HCT116 (cell line): ENCODE measurements at regions not wholly inside any gene's neighbourhood (a gene's known extent, or its start where the extent isn't known, plus 50 kb on each side); places are given as distances from the start of the nearest gene placed in this dataset.

Experiments
- ATAC-seq: fragments of 200-7000 bp; cut with Tn5 transposase; 2 replicates; pipeline ENCODE4 v1.9.1; 2020; ENCODE audit warnings: mild to moderate bottlenecking, moderate library complexity
- BruUV-seq: library from RNA; stranded (reverse); fragments of 400-500 nt; replicated peaks from 2 replicates; lab custom pipeline; 2021; lab: Mats Ljungman, UMichigan
- CTCF ChIA-PET: fragments of 300-600 bp; sonication (Branson Sonifier 250); formaldehyde crosslinking; loops from one replicate; lab custom pipeline; 2021; ENCODE audit warnings: antibody characterized with exemption; lab: Charles Lee
- POLR2A ChIA-PET: fragments of 300-600, 350-600 bp; sonication (Branson Sonifier 250); formaldehyde crosslinking; loops from one replicate; lab custom pipeline; 2021; ENCODE audit warnings: antibody characterized with exemption; lab: Charles Lee
- RAD21 ChIA-PET, 2 experiments: fragments of 300-600 bp; sonication (Branson Sonifier 250); formaldehyde crosslinking; loops; one replicate each; lab custom pipeline; 2023; ENCODE audit warnings: low total read pairs in 2 of 2; ENCODE audit not compliant: uncharacterized antibody in 2 of 2, unreplicated experiment in 2 of 2, low non-redundant PET in 1 of 2; lab: Charles Lee
- DNase-seq: peaks from one replicate; pipeline ENCODE4 v3.0.0-alpha.2; 2010; ENCODE audit warnings: low read depth, low spot score
- H2AFZ ChIP-seq: fragments of 200-600 bp; shearing (Covaris generic), sonication (generic); 2 replicates; pipeline ENCODE4 v1.6.1; 2017; ENCODE audit warnings: low read depth, mixed run types, mixed read lengths, antibody characterized with exemption, low read length; ENCODE audit not compliant: poor library complexity, severe bottlenecking
- H3K27ac ChIP-seq: 2 replicates; pipeline ENCODE4 v1.5.1; 2012; ENCODE audit warnings: low read depth, low read length
- H3K27me3 ChIP-seq: fragments of 200-600 bp; sonication (generic); 2 replicates; pipeline ENCODE4 v1.6.1; 2016; ENCODE audit warnings: mixed run types, low read length, mixed read lengths; ENCODE audit not compliant: insufficient read depth
- H3K36me3 ChIP-seq, 2 experiments: fragments of 200-500 bp in 1 of 2; fragments of 200-600 bp in 1 of 2; sonication (Bioruptor generic) in 1 of 2; sonication (generic) in 1 of 2; 2 replicates each; pipeline versions ENCODE4 v1.5.1 to v1.6.1; 2014 to 2016; ENCODE audit warnings: low read length in 2 of 2, inconsistent platforms in 1 of 2, mixed read lengths in 1 of 2, mixed run types in 1 of 2; ENCODE audit not compliant: insufficient read depth in 2 of 2, control insufficient read depth in 1 of 2
- H3K4me1 ChIP-seq, 2 experiments: fragments of 200-600 bp in 1 of 2; sonication (generic) in 1 of 2; 2 replicates each; pipeline versions ENCODE4 v1.5.1 to v1.6.1; 2012 to 2017; ENCODE audit warnings: low read length in 2 of 2, inconsistent platforms in 1 of 2, mild to moderate bottlenecking in 1 of 2, mixed read lengths in 1 of 2, mixed run types in 1 of 2, moderate library complexity in 1 of 2; ENCODE audit not compliant: insufficient read depth in 2 of 2, control insufficient read depth in 1 of 2
- H3K4me2 ChIP-seq: fragments of 200-600 bp; sonication (generic); 2 replicates; pipeline ENCODE4 v1.6.1; 2017; ENCODE audit warnings: mixed run types, low read length, mixed read lengths
- H3K4me3 ChIP-seq, 2 experiments: fragments of 200-600 bp in 1 of 2; sonication (generic) in 1 of 2; replicated peaks in 1 of 2; 2 replicates each; pipeline ENCODE4 v1.5.1; 2011 to 2016; ENCODE audit warnings: low read length in 2 of 2, control low read depth in 1 of 2, low read depth in 1 of 2, mild to moderate bottlenecking in 1 of 2, mixed read lengths in 1 of 2, mixed run types in 1 of 2
- H3K79me2 ChIP-seq: fragments of 200-600 bp; sonication (generic); 2 replicates; pipeline ENCODE4 v1.6.1; 2017; ENCODE audit warnings: mild to moderate bottlenecking, mixed run types, low read length, moderate library complexity, mixed read lengths; ENCODE audit not compliant: insufficient read depth
- H3K9ac ChIP-seq: fragments of 200-600 bp; sonication (generic); 2 replicates; pipeline ENCODE4 v1.6.1; 2016; ENCODE audit warnings: low read length, mixed read lengths
- H3K9me2 ChIP-seq: fragments of 200-600 bp; sonication (generic), shearing (Covaris generic); 2 replicates; pipeline ENCODE4 v1.6.1; 2017; ENCODE audit warnings: mixed run types, mild to moderate bottlenecking, moderate library complexity; ENCODE audit not compliant: insufficient read depth
- H3K9me3 ChIP-seq, 2 experiments: fragments of 200-500 bp in 1 of 2; fragments of 200-600 bp in 1 of 2; sonication (Bioruptor generic) in 1 of 2; sonication (generic) in 1 of 2; 2 replicates each; pipeline ENCODE4 v1.6.1; 2014 to 2017; ENCODE audit warnings: low read length in 2 of 2, mixed read lengths in 2 of 2, inconsistent platforms in 1 of 2, low read depth in 1 of 2, mild to moderate bottlenecking in 1 of 2, mixed run types in 1 of 2, moderate library complexity in 1 of 2; ENCODE audit not compliant: control insufficient read depth in 1 of 2, insufficient read depth in 1 of 2
- H4K20me1 ChIP-seq: fragments of 200-600 bp; sonication (generic), shearing (Covaris generic); 2 replicates; pipeline ENCODE4 v1.6.1; 2017; ENCODE audit warnings: mixed run types, mild to moderate bottlenecking, moderate library complexity; ENCODE audit not compliant: insufficient read depth
- ATF3 ChIP-seq: IDR thresholded peaks from 2 replicates; pipeline ENCODE4 v1.6.1; 2012
- CBX3 ChIP-seq: IDR thresholded peaks from 2 replicates; pipeline ENCODE4 v1.6.1; 2012; ENCODE audit warnings: low read depth
- CEBPB ChIP-seq: IDR thresholded peaks from 2 replicates; pipeline ENCODE4 v1.6.1; 2012; ENCODE audit warnings: low read depth
- EZH2 ChIP-seq: fragments of 200-600 bp; sonication (generic); IDR thresholded peaks from 2 replicates; pipeline ENCODE4 v1.6.1; 2017; ENCODE audit warnings: antibody characterized with exemption, mixed run types
- MAX ChIP-seq: IDR thresholded peaks from 2 replicates; pipeline ENCODE4 v1.6.1; 2012
- RAD21 ChIP-seq: IDR thresholded peaks from 2 replicates; pipeline ENCODE4 v1.6.1; 2012; ENCODE audit warnings: low read depth, mild to moderate bottlenecking
- SIN3A ChIP-seq: IDR thresholded peaks from 2 replicates; pipeline ENCODE4 v1.6.1; 2012; ENCODE audit warnings: low read depth
- SRF ChIP-seq: IDR thresholded peaks from 2 replicates; pipeline ENCODE4 v1.6.1; 2012; ENCODE audit warnings: low read depth
- ZBTB33 ChIP-seq: IDR thresholded peaks from 2 replicates; pipeline ENCODE4 v1.6.1; 2011; ENCODE audit warnings: mild to moderate bottlenecking, low read length, moderate library complexity; ENCODE audit not compliant: insufficient replicate concordance; ENCODE audit errors: extremely low read depth
- intact Hi-C: fragments of 100-400 bp; cut with micrococcal nuclease; formaldehyde crosslinking; loops from 2 replicates; pipeline ENCODE4 v1.10.0; 2022

GRCh38 chr10:3655528-3655927 lies 129.5 kb downstream of the KLF6 start:
- Histone ChIP-seq H3K27me3 (no peaks in the 10 kb centered on the region), H4K20me1 (no peaks in the 10 kb centered on the region), H3K79me2 (no peaks in the 10 kb centered on the region), H3K9me2 (no peaks in the 10 kb centered on the region), H3K36me3 (no peaks in the 10 kb centered on the region), H3K27ac (no peak overlapping the region), H2AFZ (no peak overlapping the region), H3K4me1 (no peaks in the 10 kb centered on the region), H3K4me2 (no peak overlapping the region), H3K9me3 (no peaks in the 10 kb centered on the region), H3K9ac (no peak overlapping the region), H3K4me3 (no peak overlapping the region)
- DNase-seq = no peak
- ChIA-PET RAD21 (no interaction called here), CTCF (no interaction called here), POLR2A (no interaction called here)
- BruUV-seq = no TSS peak
- no peak for ATAC-seq
- intact Hi-C loops = no loop called here
- no peak for TF ChIP-seq RAD21
- no peak for TF ChIP-seq ZBTB33
- TF ChIP-seq SRF = no peak
- no peak for TF ChIP-seq CEBPB
- no peak for TF ChIP-seq MAX

- no peak overlapping the region for H3K9ac ChIP-seq
- CTCF ChIA-PET = no interaction called here
- no peaks in the 10 kb centered on the region for H3K36me3 ChIP-seq
- no peak overlapping the region for H3K4me3 ChIP-seq
- RAD21 ChIA-PET = no interaction called here
- no peak for TF ChIP-seq CBX3
- TF ChIP-seq ATF3 = no peak
- TF ChIP-seq EZH2 = no peak
- no peak for TF ChIP-seq RAD21
- no peak for TF ChIP-seq SIN3A
- no peak for TF ChIP-seq SRF
- H3K9me3 ChIP-seq = no peaks in the 10 kb centered on the region
- no peaks in the 10 kb centered on the region for H3K9me2 ChIP-seq
- H3K27ac ChIP-seq = no peak overlapping the region
- ATAC-seq (no peak), DNase-seq (no peak)
- H2AFZ ChIP-seq = no peak overlapping the region
- BruUV-seq = no TSS peak
- intact Hi-C loops = no loop called here
- H3K4me1 ChIP-seq = no peaks in the 10 kb centered on the region
- POLR2A ChIA-PET = no interaction called here
- no peaks in the 10 kb centered on the region for H4K20me1 ChIP-seq
- H3K27me3 ChIP-seq = no peaks in the 10 kb centered on the region
- no peaks in the 10 kb centered on the region for H3K79me2 ChIP-seq
- no peak overlapping the region for H3K4me2 ChIP-seq
These were observed 130.0 kb downstream of the KLF6 start for GRCh38 chr10:3654980-3655379.
